B cell (primary cell): ENCODE measurements at regions not wholly inside any gene's neighbourhood (a gene's known extent, or its start where the extent isn't known, plus 50 kb on each side); places are given as distances from the start of the nearest gene placed in this dataset.

Experiments
- ATAC-seq: fragments of 200-7000 bp; cut with Tn5 transposase; one replicate; pipeline ENCODE4 v1.10.0; 2021; ENCODE audit warnings: low read depth, mild to moderate bottlenecking, moderate number of reproducible peaks, moderate library complexity
- CTCF ChIA-PET: fragments of 350-600 bp; sonication (Branson Sonifier 250); formaldehyde crosslinking; loops from one replicate; lab custom pipeline; 2021; ENCODE audit warnings: antibody characterized with exemption, inconsistent platforms; lab: Charles Lee
- POLR2A ChIA-PET: fragments of 350-600 bp; sonication (Branson Sonifier 250); formaldehyde crosslinking; loops from one replicate; lab custom pipeline; 2021; ENCODE audit warnings: antibody characterized with exemption; lab: Charles Lee
- DNase-seq: peaks from one replicate; pipeline ENCODE4 v3.0.0; 2013
- H2AFZ ChIP-seq: 2 replicates; pipeline ENCODE4 v1.6.1; 2012; ENCODE audit warnings: mild to moderate bottlenecking, low read depth, low read length; ENCODE audit not compliant: insufficient read depth, poor library complexity, severe bottlenecking
- H3K27ac ChIP-seq, 2 donors: 1 replicate in 1 of 2; 2 replicates in 1 of 2; pipeline ENCODE4 v1.5.1; 2012 to 2013; ENCODE audit warnings: low read length in 2 of 2, mild to moderate bottlenecking in 2 of 2, moderate library complexity in 1 of 2
- H3K27me3 ChIP-seq, 4 experiments: fragments of 200-600 bp in 1 of 4; sonication (generic) in 1 of 4; replicated peaks in 1 of 4; 1 replicate in 2 of 4; 2 replicates in 2 of 4; pipeline versions ENCODE4 v1.6.1 to v1.7.0; 2013 to 2016; ENCODE audit warnings: low read length in 3 of 4, mild to moderate bottlenecking in 2 of 4, mixed read lengths in 1 of 4, moderate library complexity in 1 of 4; ENCODE audit not compliant: insufficient read depth in 4 of 4, control insufficient read depth in 3 of 4; ENCODE audit errors: control extremely low read depth in 1 of 4
- H3K36me3 ChIP-seq, 2 experiments: replicated peaks in 1 of 2; 1 replicate in 1 of 2; 2 replicates in 1 of 2; pipeline versions ENCODE4 v1.6.1 to v1.7.1; 2013; ENCODE audit warnings: low read length in 1 of 2; ENCODE audit not compliant: insufficient read depth in 2 of 2, control insufficient read depth in 1 of 2; ENCODE audit errors: control extremely low read depth in 1 of 2, extremely low read depth in 1 of 2
- H3K4me1 ChIP-seq, 2 donors: fragments of 200-600 bp in 1 of 2; sonication (generic) in 1 of 2; 1 replicate in 1 of 2; 2 replicates in 1 of 2; pipeline versions ENCODE4 v1.5.1 to v1.6.1; 2013 to 2017; ENCODE audit warnings: low read length in 2 of 2; ENCODE audit not compliant: control insufficient read depth in 2 of 2, insufficient read depth in 2 of 2
- H3K4me2 ChIP-seq: replicated peaks from 2 replicates; pipeline ENCODE3; 2012; ENCODE audit warnings: mild to moderate bottlenecking, low read depth, low read length; ENCODE audit not compliant: poor library complexity, severe bottlenecking
- H3K4me3 ChIP-seq, 5 experiments: fragments of 200-600 bp in 1 of 5; sonication (generic) in 1 of 5; 1 replicate in 3 of 5; 2 replicates in 2 of 5; pipeline versions ENCODE4 v1.5.1 to v1.7.0; 2011 to 2016; ENCODE audit warnings: low read length in 4 of 5, mild to moderate bottlenecking in 4 of 5, low read depth in 2 of 5, control low read depth in 1 of 5, moderate library complexity in 1 of 5; ENCODE audit not compliant: insufficient read depth in 1 of 5; ENCODE audit errors: control extremely low read depth in 1 of 5, extremely low read depth in 1 of 5
- H3K79me2 ChIP-seq: fragments of 200-600 bp; sonication (generic); one replicate; pipeline ENCODE4 v1.6.0; 2016; ENCODE audit warnings: low read length; ENCODE audit not compliant: control insufficient read depth, insufficient read depth
- H3K9ac ChIP-seq: fragments of 200-600 bp; sonication (generic); 2 replicates; pipeline ENCODE4 v1.6.1; 2017; ENCODE audit warnings: mild to moderate bottlenecking, low read length, moderate library complexity
- H3K9me3 ChIP-seq, 3 donors: one replicate each; pipeline versions ENCODE4 v1.6.1 to v1.7.1; 2013; ENCODE audit warnings: low read length in 2 of 3; ENCODE audit not compliant: control insufficient read depth in 2 of 3, insufficient read depth in 1 of 3; ENCODE audit errors: control extremely low read depth in 1 of 3
- H4K20me1 ChIP-seq: 2 replicates; pipeline ENCODE4 v1.6.0; 2012; ENCODE audit warnings: mild to moderate bottlenecking, low read length; ENCODE audit not compliant: insufficient read depth, control insufficient read depth, poor library complexity, severe bottlenecking
- H3K27ac Mint-ChIP-seq: one replicate; pipeline ENCODE4 v1.8.0; 2021; ENCODE audit warnings: mixed read lengths
- H3K27me3 Mint-ChIP-seq: one replicate; pipeline ENCODE4 v1.8.0; 2021; ENCODE audit warnings: mixed read lengths
- H3K4me1 Mint-ChIP-seq: one replicate; pipeline ENCODE4 v1.8.0; 2021; ENCODE audit warnings: mixed read lengths
- H3K4me3 Mint-ChIP-seq: one replicate; pipeline ENCODE4 v1.8.0; 2021; ENCODE audit warnings: mixed read lengths
- H3K9me3 Mint-ChIP-seq: one replicate; pipeline ENCODE4 v1.8.0; 2022; ENCODE audit warnings: mixed read lengths; ENCODE audit not compliant: insufficient read depth
- EZH2 ChIP-seq: IDR thresholded peaks from 2 replicates; pipeline ENCODE4 v1.6.1; 2012; ENCODE audit warnings: borderline replicate concordance, low read depth, mild to moderate bottlenecking, moderate library complexity, low read length; ENCODE audit not compliant: insufficient read depth, poor library complexity, severe bottlenecking
- WGBS: methylation state at CpG from one replicate; pipeline ENCODE4 v1.1.5; 2013; ENCODE audit warnings: missing lambda C conversion rate; ENCODE audit not compliant: insufficient coverage; 5-methylcytosine and 5-hydroxymethylcytosine counted together
- intact Hi-C: fragments of 100-400 bp; cut with micrococcal nuclease; formaldehyde crosslinking; loops from one replicate; pipeline ENCODE4 v1.10.0; 2022
- TF ChIP-seq, protein P1 (sequence below): fragments of 200-600 bp; IDR thresholded peaks from one replicate; pipeline ENCODE4 v1.8.0; 2022; ENCODE audit warnings: antibody characterized with exemption, mild to moderate bottlenecking

DNA sequence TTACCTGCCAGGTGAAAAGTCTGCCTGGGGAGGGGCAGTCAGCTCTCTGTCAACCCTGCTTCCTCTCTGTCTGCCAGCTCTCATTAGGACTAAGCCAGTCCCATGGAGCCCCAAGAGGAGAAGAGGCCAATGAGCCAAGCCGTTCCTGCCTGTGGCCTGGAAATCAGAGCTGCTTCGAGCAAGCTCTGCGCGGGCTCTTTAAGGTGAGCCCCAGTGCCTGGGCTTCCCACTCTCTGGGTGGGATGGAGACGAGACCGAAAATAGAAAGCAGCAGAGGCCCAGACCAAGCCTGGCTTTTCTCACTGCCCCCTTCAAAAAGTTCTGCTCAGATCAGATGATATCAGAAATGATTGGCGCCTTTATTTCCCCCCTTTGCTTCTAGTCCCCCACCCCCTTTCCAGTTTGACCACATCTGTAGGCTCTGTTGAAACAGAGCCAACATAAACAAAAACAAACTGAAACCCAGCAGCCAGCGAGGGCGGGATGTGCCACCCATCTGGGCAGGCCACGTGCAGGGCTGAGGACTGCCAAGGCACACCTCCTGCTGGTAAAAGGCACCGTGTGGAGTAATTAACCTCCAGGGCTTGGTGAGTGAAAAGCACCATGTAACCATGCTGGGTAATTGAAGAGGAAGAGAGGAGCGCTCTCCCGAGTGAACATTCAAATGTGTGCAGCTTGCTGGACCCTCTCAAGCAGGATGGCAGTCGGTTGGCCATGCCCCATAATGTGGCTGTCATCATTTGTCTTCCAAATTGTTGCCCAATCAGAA is 471.0 kb upstream of the PROK2 start:
- no peaks in the 10 kb centered on the region for H3K36me3 ChIP-seq
- H3K79me2 ChIP-seq: no peaks in the 10 kb centered on the region
- TF ChIP-seq, protein P1, sequence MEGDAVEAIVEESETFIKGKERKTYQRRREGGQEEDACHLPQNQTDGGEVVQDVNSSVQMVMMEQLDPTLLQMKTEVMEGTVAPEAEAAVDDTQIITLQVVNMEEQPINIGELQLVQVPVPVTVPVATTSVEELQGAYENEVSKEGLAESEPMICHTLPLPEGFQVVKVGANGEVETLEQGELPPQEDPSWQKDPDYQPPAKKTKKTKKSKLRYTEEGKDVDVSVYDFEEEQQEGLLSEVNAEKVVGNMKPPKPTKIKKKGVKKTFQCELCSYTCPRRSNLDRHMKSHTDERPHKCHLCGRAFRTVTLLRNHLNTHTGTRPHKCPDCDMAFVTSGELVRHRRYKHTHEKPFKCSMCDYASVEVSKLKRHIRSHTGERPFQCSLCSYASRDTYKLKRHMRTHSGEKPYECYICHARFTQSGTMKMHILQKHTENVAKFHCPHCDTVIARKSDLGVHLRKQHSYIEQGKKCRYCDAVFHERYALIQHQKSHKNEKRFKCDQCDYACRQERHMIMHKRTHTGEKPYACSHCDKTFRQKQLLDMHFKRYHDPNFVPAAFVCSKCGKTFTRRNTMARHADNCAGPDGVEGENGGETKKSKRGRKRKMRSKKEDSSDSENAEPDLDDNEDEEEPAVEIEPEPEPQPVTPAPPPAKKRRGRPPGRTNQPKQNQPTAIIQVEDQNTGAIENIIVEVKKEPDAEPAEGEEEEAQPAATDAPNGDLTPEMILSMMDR: no peak
- no peak for TF ChIP-seq EZH2
- H3K9me3 ChIP-seq: peaks cover 0 to 15% (median 0%) of the 10 kb centered on the region in 3 donors
- POLR2A ChIA-PET: interaction anchor here (0.6 to 0.7 kb wide), 3 partner anchors 11 to 344 kb away, joined by 3 to 10 read pairs (median 7); no protein-coding TSS in a partner anchor
- H3K4me3 ChIP-seq: no peak overlapping the region
- Mint-ChIP-seq H3K27me3 (peaks cover 11% of the 10 kb centered on the region), H3K4me1 (peaks cover 47% of the 10 kb centered on the region), H3K27ac (peak overlapping the region; percentile 1), H3K9me3 (no peaks in the 10 kb centered on the region), H3K4me3 (peak overlapping the region; percentile 57)
- H3K27me3 ChIP-seq: peaks cover 0 to 7% (median 1%) of the 10 kb centered on the region in 4 experiments
- H3K4me1 ChIP-seq: peaks cover 45 to 46% of the 10 kb centered on the region in 2 donors
- peak; percentile 60 for DNase-seq
- 26% methylated on average over 14 of the region's 14 CpGs for WGBS
- peak overlapping the region; percentile 47 for H2AFZ ChIP-seq
- peak overlapping the region; percentile 57 for H3K4me2 ChIP-seq
- CTCF ChIA-PET: no interaction called here
- no peak overlapping the region for H3K9ac ChIP-seq
- peak; percentile 68 for ATAC-seq
- intact Hi-C loops: no loop called here
- no peaks in the 10 kb centered on the region for H4K20me1 ChIP-seq
- H3K27ac ChIP-seq: no peak overlapping the region

GRCh38 chr3:72255191-72255590 is 470.2 kb upstream of the PROK2 start:
- ChIA-PET POLR2A (no interaction called here), CTCF (no interaction called here)
- WGBS: no CpG with 5 or more reads among the region's 2 CpGs
- peaks cover 0 to 15% (median 0%) of the 10 kb centered on the region in 3 donors for H3K9me3 ChIP-seq
- no peak overlapping the region for H3K9ac ChIP-seq
- intact Hi-C loops: no loop called here
- H3K4me3 ChIP-seq: no peak overlapping the region
- no peak overlapping the region for H2AFZ ChIP-seq
- peaks cover 5% of the 10 kb centered on the region for H3K27me3 Mint-ChIP-seq
- peaks cover 40 to 41% of the 10 kb centered on the region in 2 donors for H3K4me1 ChIP-seq
- peaks cover 0 to 3% (median 1%) of the 10 kb centered on the region in 4 experiments for H3K27me3 ChIP-seq
- no peak for TF ChIP-seq EZH2
- TF ChIP-seq, protein P1: no peak
- no peak overlapping the region for H3K27ac Mint-ChIP-seq
- ATAC-seq (no peak), DNase-seq (no peak)
- no peaks in the 10 kb centered on the region for H3K36me3 ChIP-seq
- H4K20me1 ChIP-seq: no peaks in the 10 kb centered on the region
- H3K4me2 ChIP-seq: no peak overlapping the region
- H3K79me2 ChIP-seq: no peaks in the 10 kb centered on the region
- peaks cover 43% of the 10 kb centered on the region for H3K4me1 Mint-ChIP-seq
- H3K4me3 Mint-ChIP-seq: no peak overlapping the region
- H3K9me3 Mint-ChIP-seq: no peaks in the 10 kb centered on the region
- H3K27ac ChIP-seq: no peak overlapping the region
